ENCODE measurements at regions not wholly inside any gene's neighbourhood (a gene's known extent, or its start where the extent isn't known, plus 50 kb on each side); places are given as distances from the start of the nearest gene placed in this dataset.
A peak's percentile ranks its signal among the peaks of the same experiment; 100 is the strongest.

DNA sequence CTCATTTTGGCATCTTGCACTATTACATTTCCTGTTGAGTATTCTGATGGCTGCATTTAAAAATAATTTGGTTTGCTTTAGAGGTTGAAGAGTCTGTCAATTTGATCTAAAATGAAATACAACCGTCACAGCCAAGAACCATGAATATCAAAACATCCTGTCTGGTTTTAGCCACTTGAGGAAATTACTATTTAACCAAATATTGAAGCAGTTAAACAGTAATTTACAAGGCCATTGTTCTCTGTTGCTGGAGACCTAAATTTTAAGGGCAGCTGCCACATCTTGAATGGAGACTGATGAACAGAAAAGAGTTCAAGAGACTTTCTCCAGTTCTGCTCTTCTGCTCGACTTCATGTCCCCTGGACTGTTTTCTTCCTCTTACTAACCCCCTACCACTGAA lies 549.4 kb downstream of the LRRC70 start:
- Histone ChIP-seq H3F3A (ENCODE audit: insufficient read depth, low read length, poor library complexity, severe bottlenecking) (no peaks in the 10 kb centered on the region), H4K20me1 (ENCODE audit: insufficient read depth) (no peaks in the 10 kb centered on the region), H2AFZ (ENCODE audit: low read depth, low read length) (no peak overlapping the region), H3K79me2 (replicated peaks; ENCODE audit: insufficient read depth, low read length) (no peaks in the 10 kb centered on the region), H3K36me3 (ENCODE audit: insufficient read depth, low read length) (no peaks in the 10 kb centered on the region), H3K27ac (ENCODE audit: low read length) (no peak overlapping the region), H3K9me2 (ENCODE audit: insufficient read depth, low read length) (no peaks in the 10 kb centered on the region), H3K9me3 (ENCODE audit: low read length) (no peaks in the 10 kb centered on the region), H3K4me3 (ENCODE audit: low read length) (no peak overlapping the region), H3K27me3 (ENCODE audit: insufficient read depth, low read depth, low read length) (no peaks in the 10 kb centered on the region), H3K9ac (ENCODE audit: low read length) (no peak overlapping the region), H3K4me2 (ENCODE audit: low read length) (no peak overlapping the region)
- TF ChIP-seq TAF1 (IDR thresholded peaks at IDR 0.05; ENCODE audit: low read depth) (no peak), RAD21 (conservative IDR thresholded peaks at IDR 0.05) (no peak)

DNA sequence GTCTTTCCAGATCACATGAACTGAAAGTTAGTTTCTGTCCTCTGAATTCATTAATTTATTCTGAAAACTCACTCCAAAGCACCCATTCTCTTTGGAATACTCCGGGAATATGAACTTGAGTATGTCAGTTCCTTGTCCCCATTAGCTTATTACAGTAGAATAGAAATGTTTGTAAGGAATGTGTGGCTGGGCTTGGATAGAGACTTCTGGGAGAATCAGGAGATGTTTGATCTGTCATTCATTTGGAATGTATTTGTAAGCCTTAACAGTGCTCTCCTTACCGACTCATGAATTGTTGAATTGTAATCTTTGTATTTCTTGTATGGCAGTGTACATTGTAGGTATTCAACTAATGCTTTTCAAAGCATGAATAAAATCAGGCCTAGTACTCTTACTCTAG lies 548.4 kb downstream of the LRRC70 start:
- Histone ChIP-seq H3K27ac (ENCODE audit: low read length) (no peak overlapping the region), H3K9me2 (ENCODE audit: insufficient read depth, low read length) (no peaks in the 10 kb centered on the region), H2AFZ (ENCODE audit: low read depth, low read length) (no peak overlapping the region), H4K20me1 (ENCODE audit: insufficient read depth) (no peaks in the 10 kb centered on the region), H3F3A (ENCODE audit: insufficient read depth, low read length, poor library complexity, severe bottlenecking) (no peaks in the 10 kb centered on the region), H3K79me2 (replicated peaks; ENCODE audit: insufficient read depth, low read length) (no peaks in the 10 kb centered on the region), H3K4me2 (ENCODE audit: low read length) (no peak overlapping the region), H3K36me3 (ENCODE audit: insufficient read depth, low read length) (no peaks in the 10 kb centered on the region), H3K9me3 (ENCODE audit: low read length) (no peaks in the 10 kb centered on the region), H3K9ac (ENCODE audit: low read length) (no peak overlapping the region), H3K4me3 (ENCODE audit: low read length) (no peak overlapping the region), H3K27me3 (ENCODE audit: insufficient read depth, low read depth, low read length) (no peaks in the 10 kb centered on the region)
- TF ChIP-seq MXI1 (conservative IDR thresholded peaks at IDR 0.05; ENCODE audit: poor library complexity, severe bottlenecking) (no peak), TAF1 (IDR thresholded peaks at IDR 0.05; ENCODE audit: low read depth) (no peak), POLR2AphosphoS5 (IDR thresholded peaks at IDR 0.05) (no peak), EP300 (conservative IDR thresholded peaks at IDR 0.05; ENCODE audit: poor library complexity, severe bottlenecking) (no peak), SMC3 (conservative IDR thresholded peaks at IDR 0.05; ENCODE audit: poor library complexity) (no peak), RAD21 (conservative IDR thresholded peaks at IDR 0.05) (no peak), EZH2 (IDR thresholded peaks at IDR 0.05; ENCODE audit: borderline replicate concordance, insufficient read depth, low read length, poor library complexity, severe bottlenecking) (no peak)
- TF ChIP-seq, protein P1, sequence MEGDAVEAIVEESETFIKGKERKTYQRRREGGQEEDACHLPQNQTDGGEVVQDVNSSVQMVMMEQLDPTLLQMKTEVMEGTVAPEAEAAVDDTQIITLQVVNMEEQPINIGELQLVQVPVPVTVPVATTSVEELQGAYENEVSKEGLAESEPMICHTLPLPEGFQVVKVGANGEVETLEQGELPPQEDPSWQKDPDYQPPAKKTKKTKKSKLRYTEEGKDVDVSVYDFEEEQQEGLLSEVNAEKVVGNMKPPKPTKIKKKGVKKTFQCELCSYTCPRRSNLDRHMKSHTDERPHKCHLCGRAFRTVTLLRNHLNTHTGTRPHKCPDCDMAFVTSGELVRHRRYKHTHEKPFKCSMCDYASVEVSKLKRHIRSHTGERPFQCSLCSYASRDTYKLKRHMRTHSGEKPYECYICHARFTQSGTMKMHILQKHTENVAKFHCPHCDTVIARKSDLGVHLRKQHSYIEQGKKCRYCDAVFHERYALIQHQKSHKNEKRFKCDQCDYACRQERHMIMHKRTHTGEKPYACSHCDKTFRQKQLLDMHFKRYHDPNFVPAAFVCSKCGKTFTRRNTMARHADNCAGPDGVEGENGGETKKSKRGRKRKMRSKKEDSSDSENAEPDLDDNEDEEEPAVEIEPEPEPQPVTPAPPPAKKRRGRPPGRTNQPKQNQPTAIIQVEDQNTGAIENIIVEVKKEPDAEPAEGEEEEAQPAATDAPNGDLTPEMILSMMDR (IDR thresholded peaks at IDR 0.05; ENCODE audit: poor library complexity, severe bottlenecking), result no peak
- TF ChIP-seq, protein P2, sequence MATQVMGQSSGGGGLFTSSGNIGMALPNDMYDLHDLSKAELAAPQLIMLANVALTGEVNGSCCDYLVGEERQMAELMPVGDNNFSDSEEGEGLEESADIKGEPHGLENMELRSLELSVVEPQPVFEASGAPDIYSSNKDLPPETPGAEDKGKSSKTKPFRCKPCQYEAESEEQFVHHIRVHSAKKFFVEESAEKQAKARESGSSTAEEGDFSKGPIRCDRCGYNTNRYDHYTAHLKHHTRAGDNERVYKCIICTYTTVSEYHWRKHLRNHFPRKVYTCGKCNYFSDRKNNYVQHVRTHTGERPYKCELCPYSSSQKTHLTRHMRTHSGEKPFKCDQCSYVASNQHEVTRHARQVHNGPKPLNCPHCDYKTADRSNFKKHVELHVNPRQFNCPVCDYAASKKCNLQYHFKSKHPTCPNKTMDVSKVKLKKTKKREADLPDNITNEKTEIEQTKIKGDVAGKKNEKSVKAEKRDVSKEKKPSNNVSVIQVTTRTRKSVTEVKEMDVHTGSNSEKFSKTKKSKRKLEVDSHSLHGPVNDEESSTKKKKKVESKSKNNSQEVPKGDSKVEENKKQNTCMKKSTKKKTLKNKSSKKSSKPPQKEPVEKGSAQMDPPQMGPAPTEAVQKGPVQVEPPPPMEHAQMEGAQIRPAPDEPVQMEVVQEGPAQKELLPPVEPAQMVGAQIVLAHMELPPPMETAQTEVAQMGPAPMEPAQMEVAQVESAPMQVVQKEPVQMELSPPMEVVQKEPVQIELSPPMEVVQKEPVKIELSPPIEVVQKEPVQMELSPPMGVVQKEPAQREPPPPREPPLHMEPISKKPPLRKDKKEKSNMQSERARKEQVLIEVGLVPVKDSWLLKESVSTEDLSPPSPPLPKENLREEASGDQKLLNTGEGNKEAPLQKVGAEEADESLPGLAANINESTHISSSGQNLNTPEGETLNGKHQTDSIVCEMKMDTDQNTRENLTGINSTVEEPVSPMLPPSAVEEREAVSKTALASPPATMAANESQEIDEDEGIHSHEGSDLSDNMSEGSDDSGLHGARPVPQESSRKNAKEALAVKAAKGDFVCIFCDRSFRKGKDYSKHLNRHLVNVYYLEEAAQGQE (IDR thresholded peaks at IDR 0.05; ENCODE audit: borderline replicate concordance), result no peak

DNA sequence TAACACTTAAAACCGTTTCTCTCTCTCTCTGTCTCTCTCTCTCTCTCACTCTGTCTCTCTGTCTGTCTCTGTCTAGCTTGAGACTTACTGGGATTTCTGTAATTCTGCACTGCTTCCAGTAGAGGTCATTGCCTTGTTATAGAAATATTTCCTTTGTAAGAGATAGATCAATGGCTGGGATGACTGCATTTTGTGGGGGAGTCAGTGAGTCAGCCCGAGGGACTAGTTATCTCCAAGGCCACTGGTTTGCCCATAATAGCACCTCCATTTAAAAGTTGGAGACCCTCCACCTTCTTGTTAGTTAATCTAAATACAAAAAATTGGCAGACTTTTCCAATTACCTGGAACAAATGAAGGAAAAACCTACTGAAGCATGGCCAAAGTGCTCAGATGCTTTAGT lies 547.2 kb downstream of the LRRC70 start:
- Histone ChIP-seq H3K27ac (ENCODE audit: low read length) (no peak overlapping the region), H3K36me3 (ENCODE audit: insufficient read depth, low read length) (no peaks in the 10 kb centered on the region), H3K4me3 (ENCODE audit: low read length) (no peak overlapping the region), H3K79me2 (replicated peaks; ENCODE audit: insufficient read depth, low read length) (no peaks in the 10 kb centered on the region), H3K27me3 (ENCODE audit: insufficient read depth, low read depth, low read length) (no peaks in the 10 kb centered on the region), H2AFZ (ENCODE audit: low read depth, low read length) (no peak overlapping the region), H4K20me1 (ENCODE audit: insufficient read depth) (no peaks in the 10 kb centered on the region), H3K4me2 (ENCODE audit: low read length) (no peak overlapping the region), H3K9me2 (ENCODE audit: insufficient read depth, low read length) (no peaks in the 10 kb centered on the region), H3K9ac (ENCODE audit: low read length) (no peak overlapping the region), H3F3A (ENCODE audit: insufficient read depth, low read length, poor library complexity, severe bottlenecking) (no peaks in the 10 kb centered on the region), H3K9me3 (ENCODE audit: low read length) (no peaks in the 10 kb centered on the region)
- TF ChIP-seq TAF1 (IDR thresholded peaks at IDR 0.05; ENCODE audit: low read depth) (no peak), RAD21 (conservative IDR thresholded peaks at IDR 0.05) (peak; percentile 64), POLR2AphosphoS5 (IDR thresholded peaks at IDR 0.05) (no peak), EP300 (conservative IDR thresholded peaks at IDR 0.05; ENCODE audit: poor library complexity, severe bottlenecking) (no peak), SMC3 (conservative IDR thresholded peaks at IDR 0.05; ENCODE audit: poor library complexity) (peak; percentile 53), EZH2 (IDR thresholded peaks at IDR 0.05; ENCODE audit: borderline replicate concordance, insufficient read depth, low read length, poor library complexity, severe bottlenecking) (no peak), MXI1 (conservative IDR thresholded peaks at IDR 0.05; ENCODE audit: poor library complexity, severe bottlenecking) (no peak)
- TF ChIP-seq, protein P2 (IDR thresholded peaks at IDR 0.05; ENCODE audit: borderline replicate concordance), result no peak
- TF ChIP-seq, protein P1 (IDR thresholded peaks at IDR 0.05; ENCODE audit: poor library complexity, severe bottlenecking), result peak; percentile 59
